H1 (cell line): ENCODE measurements at regions not wholly inside any gene's neighbourhood (a gene's known extent, or its start where the extent isn't known, plus 50 kb on each side); places are given as distances from the start of the nearest gene placed in this dataset.

ENCODE experiments used
- CEBPB ChIP-seq: IDR thresholded peaks from 2 replicates; pipeline ENCODE4 v1.6.1; 2012; ENCODE audit warnings: low read depth, low read length
- CTCF ChIP-seq, 3 experiments: IDR thresholded peaks; 1 replicate in 2 of 3; 2 replicates in 1 of 3; pipeline versions ENCODE4 v1.5.1 to v1.6.1; 2011; ENCODE audit warnings: low read length in 3 of 3, mild to moderate bottlenecking in 3 of 3, inconsistent platforms in 2 of 3, low read depth in 1 of 3, moderate library complexity in 1 of 3; ENCODE audit not compliant: insufficient read depth in 1 of 3; ENCODE audit errors: control extremely low read depth in 1 of 3
- HDAC6 ChIP-seq: IDR thresholded peaks from one replicate; pipeline ENCODE4 v1.7.1; 2012; ENCODE audit warnings: low read depth, mild to moderate bottlenecking, inconsistent platforms, low read length, moderate library complexity

DNA sequence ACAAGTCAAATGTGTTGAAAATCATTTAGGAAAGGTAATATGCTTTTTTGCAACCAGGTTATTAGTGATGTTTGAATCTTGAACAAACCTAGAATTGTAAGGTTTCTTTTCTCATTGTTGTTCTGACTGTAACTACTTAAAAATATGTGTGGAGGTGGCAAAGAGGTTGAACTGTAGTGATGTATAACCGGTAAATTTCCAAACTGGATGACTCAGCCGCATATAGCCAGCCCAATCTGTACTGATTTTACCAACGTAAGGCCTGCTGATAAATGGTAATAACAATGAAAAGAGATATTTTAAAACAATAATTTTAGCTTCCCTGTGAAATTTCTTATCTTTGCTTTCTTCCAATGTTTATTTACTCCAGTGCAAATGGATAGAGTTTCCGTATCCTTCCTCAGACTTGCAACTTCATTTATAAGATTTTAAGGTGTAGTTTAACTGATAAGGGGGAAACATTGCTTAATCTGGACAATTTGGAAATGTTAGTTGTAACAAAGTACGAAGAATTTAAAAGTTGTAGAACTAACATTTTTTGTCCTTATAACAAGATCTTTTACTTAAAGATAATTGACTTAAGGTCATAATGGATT lies 1170.4 kb upstream of the ZEB2 start:
- TF ChIP-seq CTCF (IDR thresholded peaks at IDR 0.05; ENCODE audit: control extremely low read depth in 1 of 3, insufficient read depth in 1 of 3, low read depth in 1 of 3, low read length in 3 of 3) = no peak
- no peak for TF ChIP-seq CEBPB
- no peak for TF ChIP-seq HDAC6
